SIG-M5 treated with dmso at 0.1 percent for 504 hours (cell line): ENCODE measurements at regions not wholly inside any gene's neighbourhood (a gene's known extent, or its start where the extent isn't known, plus 50 kb on each side); places are given as distances from the start of the nearest gene placed in this dataset.

Source experiments
- DNase-seq: peaks from one replicate; lab custom pipeline; 2025; ENCODE audit not compliant: unreplicated experiment; lab: John Stamatoyannopoulos, UW

GRCh38 chr16:65222536-65222935 lies 100.7 kb upstream of the CDH11 start:
- DNase-seq: no peak

GRCh38 chr16:65222049-65222448 lies 100.2 kb upstream of the CDH11 start:
- no peak for DNase-seq

- DNase-seq: no peak
These were observed 97.9 kb upstream of the CDH11 start for GRCh38 chr16:65219786-65220185.

GRCh38 chr16:65218348-65218747 lies 96.5 kb upstream of the CDH11 start:
- DNase-seq: no peak

- no peak for DNase-seq
These were observed 92.2 kb upstream of the CDH11 start for GRCh38 chr16:65213866-65214595.

- DNase-seq: no peak
These were observed 90.9 kb upstream of the CDH11 start for GRCh38 chr16:65212791-65213190.

GRCh38 chr16:65212240-65212639 lies 90.4 kb upstream of the CDH11 start:
- DNase-seq: no peak

- DNase-seq: no peak
These were observed 80.6 kb upstream of the CDH11 start for GRCh38 chr16:65202461-65202860.

GRCh38 chr16:65201511-65201910 lies 79.6 kb upstream of the CDH11 start:
- no peak for DNase-seq

GRCh38 chr16:65200857-65201256 lies 79.0 kb upstream of the CDH11 start:
- DNase-seq: no peak

- DNase-seq: no peak
These were observed 78.4 kb upstream of the CDH11 start for GRCh38 chr16:65200156-65200773.

- no peak for DNase-seq
These were observed 74.7 kb upstream of the CDH11 start for GRCh38 chr16:65196420-65197075.

- DNase-seq: peak; percentile 10
These were observed 74.1 kb upstream of the CDH11 start for GRCh38 chr16:65195998-65196397.

GRCh38 chr16:65185241-65185778 lies 63.4 kb upstream of the CDH11 start:
- DNase-seq: no peak

GRCh38 chr16:65181071-65181561 lies 59.3 kb upstream of the CDH11 start:
- no peak for DNase-seq

- no peak for DNase-seq
These were observed 56.3 kb upstream of the CDH11 start for GRCh38 chr16:65178151-65178550.

GRCh38 chr16:65176603-65177002 lies 54.7 kb upstream of the CDH11 start:
- DNase-seq: no peak

GRCh38 chr16:65172356-65172755 lies 50.5 kb upstream of the CDH11 start:
- no peak for DNase-seq
